ENCODE measurements at regions not wholly inside any gene's neighbourhood (a gene's known extent, or its start where the extent isn't known, plus 50 kb on each side); places are given as distances from the start of the nearest gene placed in this dataset.

DNA sequence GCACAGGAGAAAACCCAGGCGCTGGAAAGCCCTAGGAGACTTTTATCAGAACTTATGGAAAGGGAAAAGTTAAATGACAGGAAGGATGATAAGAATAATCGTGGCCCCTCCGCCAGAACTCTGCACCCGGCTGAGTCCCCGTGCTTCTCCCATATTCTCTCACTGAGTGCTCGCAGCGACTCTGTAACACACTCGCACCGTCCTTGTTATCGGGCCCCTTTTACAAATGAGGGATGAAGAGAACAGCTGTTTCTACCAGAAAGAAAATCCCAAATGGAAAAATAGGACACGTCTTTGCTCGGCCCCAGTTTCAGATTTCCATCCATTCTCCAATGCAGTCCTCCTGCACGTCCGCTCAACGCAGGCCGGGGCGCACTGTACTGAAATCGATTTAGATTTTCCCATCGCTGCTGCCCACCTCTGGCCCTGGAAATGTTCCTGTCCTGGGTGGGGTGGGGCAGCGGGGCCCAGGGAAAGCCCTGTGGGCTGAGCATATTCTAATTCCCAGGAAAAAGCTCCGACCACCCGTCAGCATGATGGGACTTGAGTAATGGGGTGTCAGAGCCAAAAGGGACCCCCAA lies 66.4 kb downstream of the KCNF1 start:
- H3K36me3 Mint-ChIP-seq (ENCODE audit: low read depth), result no peaks in the 10 kb centered on the region
- POLR2A ChIA-PET, result no interaction called here
- H3K9me3 Mint-ChIP-seq (ENCODE audit: insufficient read depth), result no peaks in the 10 kb centered on the region
- no peak for DNase-seq
- CTCF ChIA-PET, result no interaction called here
- H3K27me3 Mint-ChIP-seq (ENCODE audit: low read depth), result peaks cover 15% of the 10 kb centered on the region
- no peak overlapping the region for H3K4me3 Mint-ChIP-seq
- peaks cover 3% of the 10 kb centered on the region for H3K4me1 Mint-ChIP-seq (ENCODE audit: low read depth)
- ATAC-seq, result no peak
- H3K27ac Mint-ChIP-seq, result no peak overlapping the region

DNA sequence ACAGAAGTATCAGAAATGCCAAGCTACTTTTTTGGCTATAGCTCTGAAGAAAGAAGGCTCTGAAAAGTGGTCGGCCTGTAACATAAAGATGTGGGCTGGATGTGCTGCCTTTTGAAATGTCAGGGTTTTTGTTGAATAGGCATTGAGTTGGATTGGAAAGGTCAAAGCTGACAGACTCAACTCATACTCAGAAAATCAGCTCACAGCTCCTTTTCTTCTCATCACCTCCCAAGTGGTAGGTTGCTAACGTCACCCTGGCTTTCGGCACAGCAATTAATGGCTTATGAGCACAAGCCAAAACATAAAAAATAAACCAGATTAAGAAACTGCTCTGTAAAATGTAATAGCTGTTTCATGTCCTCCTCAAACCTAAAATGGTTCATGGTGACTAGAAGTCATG lies 68.3 kb downstream of the KCNF1 start:
- Mint-ChIP-seq H3K36me3 (ENCODE audit: low read depth) (no peaks in the 10 kb centered on the region), H3K4me1 (ENCODE audit: low read depth) (peaks cover 3% of the 10 kb centered on the region), H3K9me3 (ENCODE audit: insufficient read depth) (no peaks in the 10 kb centered on the region), H3K4me3 (no peak overlapping the region), H3K27me3 (ENCODE audit: low read depth) (peaks cover 10% of the 10 kb centered on the region), H3K27ac (no peak overlapping the region)
- CTCF ChIA-PET, result no interaction called here
- DNase-seq (no peak), ATAC-seq (no peak)
- POLR2A ChIA-PET, result no interaction called here

DNA sequence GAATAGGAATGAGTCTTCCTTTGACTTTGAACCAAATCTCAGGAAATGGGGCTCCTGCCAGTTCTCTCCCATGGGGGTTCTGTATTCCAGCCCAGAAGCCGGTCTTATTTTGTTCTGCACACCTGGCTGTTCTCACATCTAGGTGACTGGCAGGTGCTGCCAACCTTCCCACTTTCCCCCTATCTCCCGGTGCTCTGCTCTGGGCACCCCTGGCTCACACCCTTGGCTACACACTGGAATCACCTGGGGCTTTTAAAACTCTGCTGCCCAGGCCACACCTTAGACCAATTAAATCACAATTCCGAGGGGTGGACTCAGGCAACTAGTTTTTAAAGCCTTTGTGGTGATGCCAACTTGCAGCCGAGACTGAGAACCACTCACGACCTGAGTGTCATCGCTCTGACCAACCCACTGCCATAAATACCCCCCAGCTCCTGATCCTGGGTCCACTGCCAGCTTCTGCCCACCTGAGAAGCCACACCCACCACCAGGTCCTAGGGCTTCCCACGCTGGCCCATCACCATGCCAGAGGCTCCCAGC lies 69.2 kb downstream of the KCNF1 start:
- POLR2A ChIA-PET, result no interaction called here
- Mint-ChIP-seq H3K4me1 (ENCODE audit: low read depth) (peaks cover 3% of the 10 kb centered on the region), H3K9me3 (ENCODE audit: insufficient read depth) (no peaks in the 10 kb centered on the region), H3K27ac (no peak overlapping the region), H3K27me3 (ENCODE audit: low read depth) (peaks cover 6% of the 10 kb centered on the region), H3K4me3 (no peak overlapping the region), H3K36me3 (ENCODE audit: low read depth) (no peaks in the 10 kb centered on the region)
- CTCF ChIA-PET, result no interaction called here
- ATAC-seq (no peak), DNase-seq (no peak)

DNA sequence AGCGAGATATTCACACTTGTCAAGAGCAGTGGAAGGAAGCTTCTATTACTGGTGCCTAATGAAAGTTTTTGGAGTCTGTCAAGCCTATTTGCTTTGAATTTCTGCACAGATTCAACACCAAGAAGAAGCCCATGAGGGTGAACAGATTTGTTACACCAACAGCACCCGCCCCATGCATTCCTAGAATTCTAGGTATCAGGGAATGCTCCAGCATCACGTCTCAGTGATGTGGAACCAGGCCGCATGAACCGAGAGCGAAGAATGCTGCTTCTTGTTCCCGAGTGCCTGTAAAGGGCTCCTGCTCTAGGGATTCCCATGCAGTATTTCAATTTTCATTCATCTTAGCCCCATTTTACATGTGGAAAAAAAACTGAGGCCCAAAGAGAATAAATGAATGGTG lies 69.7 kb downstream of the KCNF1 start:
- Mint-ChIP-seq H3K4me3 (no peak overlapping the region), H3K27me3 (ENCODE audit: low read depth) (peaks cover 6% of the 10 kb centered on the region), H3K36me3 (ENCODE audit: low read depth) (no peaks in the 10 kb centered on the region), H3K4me1 (ENCODE audit: low read depth) (peaks cover 3% of the 10 kb centered on the region), H3K9me3 (ENCODE audit: insufficient read depth) (no peaks in the 10 kb centered on the region), H3K27ac (no peak overlapping the region)
- ATAC-seq (no peak), DNase-seq (no peak)
- CTCF ChIA-PET, result no interaction called here
- POLR2A ChIA-PET, result interaction anchor here (0.7 kb wide), 1 partner anchor 22 kb away, joined by 3 read pairs; no protein-coding TSS in a partner anchor

DNA sequence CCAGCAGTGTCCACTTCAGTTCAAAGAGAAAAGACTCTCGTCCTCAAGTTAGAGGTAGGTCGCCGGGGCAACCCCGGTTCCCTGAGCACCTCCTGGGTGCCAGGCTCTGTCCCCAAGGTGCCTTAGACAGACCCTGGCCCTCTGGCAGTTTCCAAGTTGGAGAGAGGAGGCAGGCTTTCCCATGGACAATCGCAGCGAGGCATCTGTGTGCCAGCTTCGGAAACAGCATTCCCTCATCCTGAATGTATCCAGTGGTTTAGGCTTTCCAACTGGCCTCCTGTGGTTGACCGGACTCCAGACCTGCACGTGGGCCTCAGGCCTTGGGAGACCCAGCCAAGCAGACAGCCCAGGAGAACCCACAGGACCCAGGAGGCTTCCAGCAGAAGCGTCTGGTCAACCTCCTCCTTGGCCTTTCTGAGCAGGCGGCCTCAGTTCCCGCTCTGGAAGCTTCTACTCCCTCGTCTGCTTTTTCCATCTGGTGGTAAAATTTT lies 70.3 kb downstream of the KCNF1 start:
- POLR2A ChIA-PET, result interaction anchor here (0.7 kb wide), 1 partner anchor 22 kb away, joined by 3 read pairs; no protein-coding TSS in a partner anchor
- CTCF ChIA-PET, result no interaction called here
- Mint-ChIP-seq H3K4me3 (no peak overlapping the region), H3K36me3 (ENCODE audit: low read depth) (no peaks in the 10 kb centered on the region), H3K27ac (no peak overlapping the region), H3K27me3 (ENCODE audit: low read depth) (peaks cover 5% of the 10 kb centered on the region), H3K4me1 (ENCODE audit: low read depth) (peaks cover 2% of the 10 kb centered on the region), H3K9me3 (ENCODE audit: insufficient read depth) (no peaks in the 10 kb centered on the region)
- DNase-seq (no peak), ATAC-seq (no peak)

DNA sequence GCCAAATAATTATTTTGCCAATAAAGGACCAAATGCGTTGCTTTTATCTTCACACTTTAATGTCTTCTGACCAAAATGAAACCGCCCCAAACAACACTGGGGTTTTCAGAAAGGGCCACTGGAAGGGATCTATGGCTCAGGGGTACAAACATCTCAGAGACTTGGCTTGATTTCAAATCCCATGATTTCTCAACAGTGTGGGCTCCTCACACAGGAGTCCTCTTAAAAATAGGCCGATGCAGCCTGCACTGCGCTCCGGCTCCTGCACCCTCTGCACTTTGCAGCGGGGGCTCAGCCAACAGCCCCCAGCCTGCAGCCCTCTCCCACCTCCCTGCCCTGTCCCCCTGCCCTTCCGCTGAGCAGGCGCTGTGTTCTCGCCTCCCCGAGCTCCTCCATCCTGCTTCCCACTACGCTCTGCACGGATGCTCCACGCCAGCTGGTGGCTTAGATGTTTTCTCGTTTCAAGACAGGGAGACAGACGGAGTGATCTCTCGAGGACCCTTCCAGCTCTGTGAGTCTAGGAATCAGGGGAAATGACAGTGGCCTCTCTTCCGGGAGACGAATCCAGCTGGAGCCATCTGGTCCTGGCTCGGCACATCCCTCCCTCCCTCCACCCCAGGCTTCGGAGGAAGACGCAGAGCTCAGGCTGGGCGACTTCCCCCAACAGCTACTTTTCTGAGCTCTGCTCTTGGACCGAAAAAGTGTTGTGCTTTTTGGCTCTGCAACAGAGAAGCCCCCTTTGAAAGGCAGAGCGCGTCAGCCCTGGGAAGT lies 71.4 kb downstream of the KCNF1 start:
- no peaks in the 10 kb centered on the region for H3K36me3 Mint-ChIP-seq (ENCODE audit: low read depth)
- ChIA-PET CTCF (interaction anchor here (0.6 kb wide), 1 partner anchor 1814 kb away, joined by 4 read pairs; no protein-coding TSS in a partner anchor), POLR2A (no interaction called here)
- H3K4me1 Mint-ChIP-seq (ENCODE audit: low read depth), result no peaks in the 10 kb centered on the region
- no peak overlapping the region for H3K27ac Mint-ChIP-seq
- DNase-seq (no peak), ATAC-seq (no peak)
- H3K4me3 Mint-ChIP-seq, result no peak overlapping the region
- H3K9me3 Mint-ChIP-seq (ENCODE audit: insufficient read depth), result no peaks in the 10 kb centered on the region
- H3K27me3 Mint-ChIP-seq (ENCODE audit: low read depth), result peaks cover 3% of the 10 kb centered on the region

DNA sequence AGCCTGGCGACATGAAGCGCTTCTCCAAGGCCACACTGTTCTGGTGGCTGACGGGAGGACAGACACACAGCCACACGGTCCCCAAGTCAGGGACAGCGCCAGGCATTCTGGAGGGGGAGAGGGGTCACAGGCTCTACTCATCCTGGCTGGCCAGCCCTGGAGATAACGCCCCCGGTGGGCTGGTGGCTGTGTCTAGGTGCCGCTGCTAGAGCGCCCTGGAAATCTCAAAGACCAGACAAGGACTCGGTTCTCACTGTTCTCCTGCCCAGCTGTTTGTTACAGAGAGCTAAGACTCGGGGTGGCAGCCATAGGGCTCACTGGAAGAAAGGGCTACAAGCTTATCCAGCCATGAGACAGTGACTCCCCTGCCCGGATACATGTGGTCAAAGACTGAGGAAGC lies 72.0 kb downstream of the KCNF1 start:
- H3K27ac Mint-ChIP-seq, result no peak overlapping the region
- ChIA-PET POLR2A (no interaction called here), CTCF (no interaction called here)
- no peaks in the 10 kb centered on the region for H3K4me1 Mint-ChIP-seq (ENCODE audit: low read depth)
- H3K9me3 Mint-ChIP-seq (ENCODE audit: insufficient read depth), result no peaks in the 10 kb centered on the region
- H3K27me3 Mint-ChIP-seq (ENCODE audit: low read depth), result peaks cover 3% of the 10 kb centered on the region
- DNase-seq, result no peak
- no peaks in the 10 kb centered on the region for H3K36me3 Mint-ChIP-seq (ENCODE audit: low read depth)
- ATAC-seq, result no peak
- H3K4me3 Mint-ChIP-seq, result no peak overlapping the region

DNA sequence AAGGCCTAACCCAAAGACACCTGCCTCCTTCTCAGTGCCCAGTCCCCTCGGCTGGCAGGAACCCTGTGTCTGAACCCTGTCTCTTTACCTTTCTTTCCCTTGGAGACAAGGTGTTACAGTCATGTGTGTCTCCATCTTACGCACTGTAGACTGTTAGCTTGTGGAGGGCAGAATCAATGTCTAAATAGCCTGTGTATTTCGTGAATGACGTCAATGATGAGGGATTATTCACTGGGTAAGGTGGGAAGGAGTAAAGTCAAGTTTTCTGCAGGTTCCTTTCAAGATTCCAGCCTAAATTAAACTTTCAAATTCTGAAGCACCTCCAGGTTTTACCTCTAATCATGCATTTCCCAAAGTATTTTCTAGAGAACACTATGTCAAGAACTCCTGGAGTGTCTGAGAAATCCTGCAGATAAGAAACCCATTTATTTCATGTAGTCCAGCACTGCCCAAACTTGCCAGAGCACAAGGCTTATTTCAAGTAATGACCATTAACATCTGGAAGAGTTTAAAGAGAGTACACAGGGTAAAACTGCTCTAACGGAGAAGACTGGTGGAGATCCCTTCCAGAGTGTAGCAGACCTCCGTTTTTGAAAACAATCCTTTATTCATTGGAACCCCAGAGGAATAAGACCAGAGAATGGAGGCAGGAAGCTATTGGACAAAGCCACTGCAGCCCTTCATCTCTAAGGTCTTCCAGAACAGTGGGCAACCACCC lies 72.8 kb downstream of the KCNF1 start:
- ATAC-seq (no peak), DNase-seq (no peak)
- ChIA-PET CTCF (no interaction called here), POLR2A (no interaction called here)
- no peaks in the 10 kb centered on the region for H3K36me3 Mint-ChIP-seq (ENCODE audit: low read depth)
- H3K27me3 Mint-ChIP-seq (ENCODE audit: low read depth), result no peaks in the 10 kb centered on the region
- no peaks in the 10 kb centered on the region for H3K4me1 Mint-ChIP-seq (ENCODE audit: low read depth)
- no peaks in the 10 kb centered on the region for H3K9me3 Mint-ChIP-seq (ENCODE audit: insufficient read depth)
- H3K4me3 Mint-ChIP-seq, result no peak overlapping the region
- H3K27ac Mint-ChIP-seq, result no peak overlapping the region

DNA sequence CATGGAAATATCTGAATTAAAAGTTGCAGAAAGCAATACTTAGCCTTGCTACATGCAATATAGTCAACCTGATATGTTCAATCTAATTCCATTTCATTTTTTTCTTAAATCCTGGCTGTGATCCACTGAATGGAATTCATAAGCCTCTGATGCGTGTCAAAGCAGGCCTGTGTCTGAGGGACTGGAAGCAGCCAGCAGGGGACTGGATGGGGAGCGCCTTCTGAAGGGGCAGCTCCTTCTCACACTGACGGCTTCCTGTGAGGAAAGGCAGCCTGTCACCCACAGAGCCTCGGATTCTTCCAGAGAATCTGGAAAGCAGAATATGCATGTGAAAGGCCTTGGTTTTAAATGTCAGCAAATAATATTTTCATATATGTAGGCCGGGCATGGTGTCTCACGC lies 73.5 kb downstream of the KCNF1 start:
- H3K27ac Mint-ChIP-seq, result no peak overlapping the region
- H3K4me3 Mint-ChIP-seq, result no peak overlapping the region
- ChIA-PET CTCF (no interaction called here), POLR2A (no interaction called here)
- no peaks in the 10 kb centered on the region for H3K9me3 Mint-ChIP-seq (ENCODE audit: insufficient read depth)
- H3K4me1 Mint-ChIP-seq (ENCODE audit: low read depth), result no peaks in the 10 kb centered on the region
- no peak for ATAC-seq
- DNase-seq, result no peak
- H3K27me3 Mint-ChIP-seq (ENCODE audit: low read depth), result no peaks in the 10 kb centered on the region
- no peaks in the 10 kb centered on the region for H3K36me3 Mint-ChIP-seq (ENCODE audit: low read depth)

DNA sequence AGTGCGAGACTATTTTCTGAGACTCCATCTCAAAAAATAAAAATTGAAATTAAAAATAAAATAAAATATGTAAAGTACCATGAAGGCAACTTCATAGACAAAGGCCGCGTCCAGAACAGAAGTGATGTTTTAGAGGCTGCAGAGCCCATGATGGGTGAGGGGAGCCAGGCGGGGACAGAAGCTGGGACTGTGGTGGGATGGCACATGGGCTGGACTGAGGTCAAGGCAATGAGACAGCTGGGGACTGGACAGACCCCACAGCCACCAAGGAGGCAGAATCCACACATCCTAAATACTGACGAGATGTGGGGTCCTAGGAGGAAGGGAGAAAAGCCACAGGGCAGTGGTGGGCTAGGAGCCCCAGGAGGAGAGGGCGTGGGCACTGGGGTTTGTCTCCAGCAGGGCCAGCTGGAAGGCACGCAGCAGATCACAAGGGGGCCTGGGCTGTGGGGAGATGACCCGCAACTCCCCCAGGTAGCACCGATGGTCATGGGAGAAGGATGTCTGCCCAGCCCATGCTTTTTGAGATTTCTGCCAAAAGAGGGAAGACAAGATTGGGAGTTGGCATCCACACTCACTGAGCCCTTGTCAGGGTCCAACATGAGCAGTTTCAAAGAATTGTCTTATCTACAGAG lies 74.3 kb downstream of the KCNF1 start:
- ATAC-seq (no peak), DNase-seq (no peak)
- peaks cover under 1% of the 10 kb centered on the region for H3K27me3 Mint-ChIP-seq (ENCODE audit: low read depth)
- H3K27ac Mint-ChIP-seq, result no peak overlapping the region
- POLR2A ChIA-PET, result no interaction called here
- H3K4me3 Mint-ChIP-seq, result no peak overlapping the region
- CTCF ChIA-PET, result no interaction called here
- H3K36me3 Mint-ChIP-seq (ENCODE audit: low read depth), result no peaks in the 10 kb centered on the region
- no peaks in the 10 kb centered on the region for H3K4me1 Mint-ChIP-seq (ENCODE audit: low read depth)
- H3K9me3 Mint-ChIP-seq (ENCODE audit: insufficient read depth), result no peaks in the 10 kb centered on the region

DNA sequence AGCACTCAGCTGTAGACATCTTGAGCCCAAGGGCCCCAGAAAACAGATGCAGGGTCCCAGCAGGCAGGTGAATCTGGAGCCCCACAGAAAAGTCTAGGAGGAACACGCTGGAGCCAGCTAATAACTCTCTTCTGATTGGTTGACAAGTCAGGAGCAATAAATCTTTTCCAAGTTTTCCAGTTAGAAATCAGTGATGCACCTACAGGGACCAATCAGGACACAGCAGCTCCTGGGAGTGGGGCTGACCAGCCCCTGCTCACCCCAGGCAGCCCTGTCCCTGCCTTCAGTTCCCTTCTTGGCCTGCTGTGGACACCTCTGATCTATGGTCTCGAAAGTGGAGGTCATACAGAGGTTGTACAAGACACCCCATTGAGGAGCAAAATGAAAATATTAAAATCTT lies 75.7 kb downstream of the KCNF1 start:
- no peaks in the 10 kb centered on the region for H3K4me1 Mint-ChIP-seq (ENCODE audit: low read depth)
- CTCF ChIA-PET, result no interaction called here
- DNase-seq, result no peak
- no peaks in the 10 kb centered on the region for H3K9me3 Mint-ChIP-seq (ENCODE audit: insufficient read depth)
- H3K27me3 Mint-ChIP-seq (ENCODE audit: low read depth), result peaks cover 3% of the 10 kb centered on the region
- H3K27ac Mint-ChIP-seq, result no peak overlapping the region
- POLR2A ChIA-PET, result no interaction called here
- H3K4me3 Mint-ChIP-seq, result no peak overlapping the region
- no peak for ATAC-seq
- no peaks in the 10 kb centered on the region for H3K36me3 Mint-ChIP-seq (ENCODE audit: low read depth)

DNA sequence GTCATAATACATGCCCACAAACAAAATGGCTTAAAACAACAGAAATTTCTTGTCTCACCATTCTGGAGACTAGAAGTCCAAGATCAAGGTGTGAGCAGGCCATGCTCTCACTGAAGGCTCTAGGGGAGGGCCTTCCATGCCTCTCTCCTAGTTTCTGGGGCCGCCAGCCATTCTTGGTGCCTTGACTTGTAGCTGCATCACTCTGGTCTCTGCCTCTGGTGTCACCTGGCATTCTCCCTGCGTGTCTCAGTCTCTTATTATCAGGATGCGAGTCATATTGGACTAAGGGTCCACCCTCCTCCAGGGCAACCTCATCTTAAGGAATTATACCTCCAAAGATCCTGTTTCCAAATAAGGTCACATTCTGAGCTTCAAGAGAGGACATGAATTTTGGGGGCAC lies 76.1 kb downstream of the KCNF1 start:
- POLR2A ChIA-PET, result no interaction called here
- H3K27ac Mint-ChIP-seq, result no peak overlapping the region
- CTCF ChIA-PET, result no interaction called here

More for the DNA sequence above, 76.1 kb downstream of the KCNF1 start:
- peaks cover 3% of the 10 kb centered on the region for H3K27me3 Mint-ChIP-seq (ENCODE audit: low read depth)
- H3K4me1 Mint-ChIP-seq (ENCODE audit: low read depth), result no peaks in the 10 kb centered on the region
- no peak overlapping the region for H3K4me3 Mint-ChIP-seq
- no peak for DNase-seq
- no peaks in the 10 kb centered on the region for H3K36me3 Mint-ChIP-seq (ENCODE audit: low read depth)
- H3K9me3 Mint-ChIP-seq (ENCODE audit: insufficient read depth), result no peaks in the 10 kb centered on the region
- no peak for ATAC-seq
